SK-N-SH (cell line): ENCODE measurements at regions not wholly inside any gene's neighbourhood (a gene's known extent, or its start where the extent isn't known, plus 50 kb on each side); places are given as distances from the start of the nearest gene placed in this dataset.

Experiments
- CTCF ChIA-PET: fragments of 300-600, 350-600 bp; formaldehyde crosslinking; extraction: SDS; loops from one replicate; lab custom pipeline; 2021; lab: Yijun Ruan, JAX
- POLR2A ChIA-PET: fragments of 350-600 bp; sonication (Branson Sonifier 250); formaldehyde crosslinking; extraction: SDS; loops from one replicate; lab custom pipeline; 2020; ENCODE audit warnings: antibody characterized with exemption, inconsistent platforms; lab: Yijun Ruan, JAX
- DNase-seq: peaks from one replicate; pipeline ENCODE4 v3.0.0; 2012
- H2AFZ ChIP-seq: fragments of 200-600 bp; sonication (generic); 2 replicates; pipeline ENCODE4 v1.8.1; 2016; ENCODE audit warnings: antibody characterized with exemption, mild to moderate bottlenecking, low read depth
- H3F3A ChIP-seq: fragments of 200-600 bp; sonication (generic); replicated peaks from 2 replicates; pipeline ENCODE3; 2016; ENCODE audit warnings: antibody characterized with exemption, mild to moderate bottlenecking; ENCODE audit not compliant: insufficient read depth
- H3K27ac ChIP-seq, 2 experiments: fragments of 200-500 bp in 1 of 2; fragments of 200-600 bp in 1 of 2; sonication (Bioruptor generic) in 1 of 2; sonication (generic), shearing (Covaris generic) in 1 of 2; 2 replicates each; pipeline versions ENCODE4 v1.5.1 to v1.6.1; 2014 to 2016; ENCODE audit warnings: low read depth in 2 of 2, inconsistent platforms in 1 of 2, low read length in 1 of 2, mild to moderate bottlenecking in 1 of 2, mixed read lengths in 1 of 2
- H3K27me3 ChIP-seq: fragments of 200-600 bp; sonication (generic), shearing (Covaris generic); 2 replicates; pipeline ENCODE4 v1.6.1; 2016; ENCODE audit warnings: mixed run types; ENCODE audit not compliant: insufficient read depth
- H3K36me3 ChIP-seq, 2 experiments: fragments of 200-500 bp in 1 of 2; fragments of 200-600 bp in 1 of 2; sonication (Bioruptor generic) in 1 of 2; sonication (generic) in 1 of 2; replicated peaks in 1 of 2; 2 replicates each; pipeline versions ENCODE3 to v1.5.1; 2014 to 2016; ENCODE audit warnings: low read length in 1 of 2, mild to moderate bottlenecking in 1 of 2; ENCODE audit not compliant: insufficient read depth in 2 of 2, control insufficient read depth in 1 of 2
- H3K4me1 ChIP-seq, 2 experiments: fragments of 200-500 bp in 1 of 2; fragments of 200-600 bp in 1 of 2; sonication (Bioruptor generic) in 1 of 2; sonication (generic), shearing (Covaris generic) in 1 of 2; 2 replicates each; pipeline versions ENCODE4 v1.5.1 to v1.6.1; 2014 to 2016; ENCODE audit warnings: low read depth in 1 of 2, low read length in 1 of 2, mixed run types in 1 of 2; ENCODE audit not compliant: insufficient read depth in 2 of 2, control insufficient read depth in 1 of 2
- H3K4me2 ChIP-seq: fragments of 200-600 bp; sonication (generic), shearing (Covaris generic); 2 replicates; pipeline ENCODE4 v1.6.1; 2017; ENCODE audit warnings: mixed run types
- H3K4me3 ChIP-seq, 2 experiments: fragments of 200-500 bp in 1 of 2; fragments of 200-600 bp in 1 of 2; sonication (Bioruptor generic) in 1 of 2; sonication (generic), shearing (Covaris generic) in 1 of 2; 2 replicates each; pipeline versions ENCODE4 v1.5.1 to v1.8.1; 2014 to 2016; ENCODE audit warnings: low read depth in 2 of 2, inconsistent platforms in 1 of 2, low read length in 1 of 2, mild to moderate bottlenecking in 1 of 2, mixed read lengths in 1 of 2, moderate library complexity in 1 of 2
- H3K79me2 ChIP-seq: fragments of 200-600 bp; sonication (generic); 2 replicates; pipeline ENCODE4 v1.8.1; 2017; ENCODE audit warnings: mild to moderate bottlenecking; ENCODE audit not compliant: insufficient read depth
- H3K9ac ChIP-seq: fragments of 200-600 bp; sonication (generic); 2 replicates; pipeline ENCODE4 v1.6.1; 2017; ENCODE audit warnings: mixed run types
- H3K9me2 ChIP-seq: fragments of 200-600 bp; sonication (generic); 2 replicates; pipeline ENCODE4 v1.6.1; 2017; ENCODE audit warnings: mixed run types
- H3K9me3 ChIP-seq: fragments of 200-600 bp; sonication (generic); 2 replicates; pipeline ENCODE4 v1.6.1; 2017; ENCODE audit warnings: mixed run types, mild to moderate bottlenecking, moderate library complexity
- H4K20me1 ChIP-seq: fragments of 200-600 bp; sonication (generic); 2 replicates; pipeline ENCODE4 v1.6.1; 2017; ENCODE audit warnings: mild to moderate bottlenecking, mixed run types; ENCODE audit not compliant: insufficient read depth
- EP300 ChIP-seq, 2 experiments: IDR thresholded peaks; 2 replicates each; pipeline versions ENCODE4 v1.4.0 to v1.6.1; 2012; ENCODE audit warnings: borderline replicate concordance in 1 of 2, low read depth in 1 of 2, low read length in 1 of 2
- EZH2phosphoT487 ChIP-seq: fragments of 200-600 bp; sonication (generic); IDR thresholded peaks from 2 replicates; pipeline ENCODE4 v1.6.1; 2017; ENCODE audit warnings: low read depth, mixed run types, mild to moderate bottlenecking, antibody characterized with exemption, moderate library complexity, borderline replicate concordance
- FOSL2 ChIP-seq: IDR thresholded peaks from 2 replicates; pipeline ENCODE4 v1.4.0; 2012; ENCODE audit warnings: low read depth, mild to moderate bottlenecking, moderate library complexity, borderline replicate concordance
- FOXM1 ChIP-seq: IDR thresholded peaks from 2 replicates; pipeline ENCODE4 v1.4.0; 2012; ENCODE audit warnings: low read depth, mild to moderate bottlenecking
- MAX ChIP-seq: IDR thresholded peaks from 2 replicates; pipeline ENCODE4 v1.4.0; 2012; ENCODE audit warnings: low read depth
- MXI1 ChIP-seq: IDR thresholded peaks from 2 replicates; pipeline ENCODE4 v1.6.1; 2012; ENCODE audit warnings: mild to moderate bottlenecking, low read depth, low read length, improper control_type of control experiment
- NFIC ChIP-seq: IDR thresholded peaks from 2 replicates; pipeline ENCODE4 v1.4.0; 2012; ENCODE audit warnings: borderline replicate concordance
- RAD21 ChIP-seq: IDR thresholded peaks from 2 replicates; pipeline ENCODE4 v1.6.1; 2012; ENCODE audit warnings: mild to moderate bottlenecking, low read length
- RCOR1 ChIP-seq: fragments of 150-350 bp; IDR thresholded peaks from 2 replicates; pipeline ENCODE4 v1.6.1; 2017; ENCODE audit warnings: antibody characterized with exemption, low read length
- RFX5 ChIP-seq: IDR thresholded peaks from 2 replicates; pipeline ENCODE4 v1.6.1; 2012; ENCODE audit warnings: mild to moderate bottlenecking, improper control_type of control experiment, low read length
- RXRA ChIP-seq: IDR thresholded peaks from 2 replicates; pipeline ENCODE4 v1.4.0; 2012; ENCODE audit warnings: low read depth, mild to moderate bottlenecking, borderline replicate concordance
- SMC3 ChIP-seq: IDR thresholded peaks from 2 replicates; pipeline ENCODE4 v1.6.1; 2012; ENCODE audit warnings: low read depth, low read length, improper control_type of control experiment
- TAF1 ChIP-seq: IDR thresholded peaks from 2 replicates; pipeline ENCODE4 v1.6.1; 2012; ENCODE audit warnings: low read depth, mild to moderate bottlenecking, low read length, moderate library complexity, borderline replicate concordance
- TCF12 ChIP-seq: IDR thresholded peaks from 2 replicates; pipeline ENCODE4 v1.4.0; 2012
- TEAD4 ChIP-seq: IDR thresholded peaks from 2 replicates; pipeline ENCODE4 v1.4.0; 2012; ENCODE audit warnings: mild to moderate bottlenecking, borderline replicate concordance; ENCODE audit not compliant: insufficient read depth
- USF2 ChIP-seq: fragments of 150-350 bp; IDR thresholded peaks from 2 replicates; pipeline ENCODE4 v1.6.1; 2017; ENCODE audit warnings: antibody characterized with exemption, low read length, low read depth, borderline replicate concordance
- ZBTB33 ChIP-seq: IDR thresholded peaks from 2 replicates; pipeline ENCODE4 v1.4.0; 2012; ENCODE audit warnings: low read depth, borderline replicate concordance
- WGBS: methylation state at CpG from one replicate; pipeline ENCODE4 v1.1.6; 2017; ENCODE audit warnings: low lambda C conversion rate; 5-methylcytosine and 5-hydroxymethylcytosine counted together

GRCh38 chr4:112085156-112086035 is 59.9 kb upstream of the FAM241A start:
- no peaks in the 10 kb centered on the region for H3K9me2 ChIP-seq
- H3F3A ChIP-seq: peaks cover 18% of the 10 kb centered on the region
- DNase-seq: no peak
- no peaks in the 10 kb centered on the region for H4K20me1 ChIP-seq
- WGBS: 77% methylated on average over 6 of the region's 6 CpGs
- no peak overlapping the region for H3K4me3 ChIP-seq
- no peak overlapping the region for H2AFZ ChIP-seq
- H3K4me2 ChIP-seq: no peak overlapping the region
- TF ChIP-seq MXI1 (no peak), TAF1 (no peak), NFIC (no peak), TCF12 (no peak), FOSL2 (no peak), RFX5 (no peak), ZBTB33 (no peak), EP300 (IDR thresholded peaks at IDR 0.05; ENCODE audit: borderline replicate concordance in 1 of 2, low read depth in 1 of 2, low read length in 1 of 2) (no peak), EZH2phosphoT487 (no peak), MAX (no peak), RCOR1 (no peak), TEAD4 (no peak), USF2 (no peak), SMC3 (no peak), FOXM1 (no peak), RXRA (no peak), RAD21 (no peak)
- TF ChIP-seq, all 33 proteins: peak for 0
- Histone ChIP-seq H3K27ac (no peak overlapping the region), H3K4me1 (peaks cover 2 to 9% of the 10 kb centered on the region in 2 experiments; a peak in 3 of 4 replicates), H3K79me2 (no peaks in the 10 kb centered on the region), H3K36me3 (no peaks in the 10 kb centered on the region), H3K27me3 (no peaks in the 10 kb centered on the region), H3K9ac (no peak overlapping the region), H3K9me3 (no peaks in the 10 kb centered on the region)
- ChIA-PET CTCF (interaction anchor here (1.7 kb wide), 1 partner anchor 14 kb away, joined by 4 read pairs; no protein-coding TSS in a partner anchor), POLR2A (no interaction called here)
